ENCODE measurements at regions not wholly inside any gene's neighbourhood (a gene's known extent, or its start where the extent isn't known, plus 50 kb on each side); places are given as distances from the start of the nearest gene placed in this dataset.
"Not testable (repeated sequence)": the region's sequence is repeated elsewhere in the genome, so short reads cannot be mapped to it uniquely, and the experiment has no call there.

- not testable (repeated sequence) for TF ChIP-seq CTCF (IDR thresholded peaks at IDR 0.05; ENCODE audit: low read depth, low read length); EZH2phosphoT487 (IDR thresholded peaks at IDR 0.05; ENCODE audit: low read depth)
Measured at GRCh38 chr2:61723364-61723763, 130.5 kb downstream of the FAM161A start.
